SW480 (cell line): ENCODE measurements at regions not wholly inside any gene's neighbourhood (a gene's known extent, or its start where the extent isn't known, plus 50 kb on each side); places are given as distances from the start of the nearest gene placed in this dataset.

Source experiments
- DNase-seq: peaks from one replicate; pipeline ENCODE4 v3.0.0-alpha.2; 2016; ENCODE audit warnings: low spot score

GRCh38 chr11:92384358-92384757, 159.7 kb downstream of the FAT3 start:
- DNase-seq, result no peak

- DNase-seq, result no peak
These were observed 160.2 kb downstream of the FAT3 start for GRCh38 chr11:92384802-92385201.

- DNase-seq, result no peak
These were observed 162.0 kb downstream of the FAT3 start for GRCh38 chr11:92386577-92386976.

- no peak for DNase-seq
These were observed 163.2 kb downstream of the FAT3 start for GRCh38 chr11:92387859-92388258.

GRCh38 chr11:92388380-92388779, 163.8 kb downstream of the FAT3 start:
- DNase-seq, result no peak

GRCh38 chr11:92390783-92391182, 166.2 kb downstream of the FAT3 start:
- no peak for DNase-seq

GRCh38 chr11:92391364-92391763, 166.7 kb downstream of the FAT3 start:
- no peak for DNase-seq

GRCh38 chr11:92391808-92392207, 167.2 kb downstream of the FAT3 start:
- DNase-seq, result no peak

- DNase-seq, result no peak
These were observed 168.6 kb downstream of the FAT3 start for GRCh38 chr11:92393218-92393617.

GRCh38 chr11:92396133-92396532, 171.5 kb downstream of the FAT3 start:
- no peak for DNase-seq

- DNase-seq, result no peak
These were observed 172.7 kb downstream of the FAT3 start for GRCh38 chr11:92397221-92397755.

GRCh38 chr11:92399705-92400104, 175.1 kb downstream of the FAT3 start:
- no peak for DNase-seq

- no peak for DNase-seq
These were observed 176.9 kb downstream of the FAT3 start for GRCh38 chr11:92401520-92401919.

- no peak for DNase-seq
These were observed 181.9 kb downstream of the FAT3 start for GRCh38 chr11:92406472-92406871.

GRCh38 chr11:92409355-92409754, 184.7 kb downstream of the FAT3 start:
- DNase-seq, result no peak

- no peak for DNase-seq
These were observed 185.3 kb downstream of the FAT3 start for GRCh38 chr11:92409956-92410355.

GRCh38 chr11:92410526-92410925, 185.9 kb downstream of the FAT3 start:
- no peak for DNase-seq

GRCh38 chr11:92411431-92411830, 186.8 kb downstream of the FAT3 start:
- no peak for DNase-seq

- DNase-seq, result no peak
These were observed 189.3 kb downstream of the FAT3 start for GRCh38 chr11:92413757-92414513.

- DNase-seq, result no peak
These were observed 192.5 kb downstream of the FAT3 start for GRCh38 chr11:92416971-92417725.

GRCh38 chr11:92423115-92424034, 198.8 kb downstream of the FAT3 start:
- DNase-seq, result no peak

GRCh38 chr11:92424281-92424680, 199.7 kb downstream of the FAT3 start:
- no peak for DNase-seq
